ENCODE measurements at regions not wholly inside any gene's neighbourhood (a gene's known extent, or its start where the extent isn't known, plus 50 kb on each side); places are given as distances from the start of the nearest gene placed in this dataset.

GRCh38 chr18:47686806-47687205, 243.7 kb downstream of the SMAD2 start:
- intact Hi-C loops (cut with DNase I) = no loop called here
- H3K36me3 ChIP-seq = no peaks in the 10 kb centered on the region
- H3K27ac ChIP-seq = no peak overlapping the region
- TF ChIP-seq CTCF (IDR thresholded peaks at IDR 0.05) = no peak
- no peaks in the 10 kb centered on the region for H3K27me3 ChIP-seq
- ATAC-seq = no peak
- no peak overlapping the region for H3K4me3 ChIP-seq
- no peak for DNase-seq
- WGBS, 2 donors = 71 to 87% methylated on average over 2 of the region's 2 CpGs
- no peak for FAIRE-seq
- H3K9me3 ChIP-seq = no peaks in the 10 kb centered on the region
- H3K4me1 ChIP-seq = no peaks in the 10 kb centered on the region

GRCh38 chr18:47683774-47684173, 246.7 kb downstream of the SMAD2 start:
- no peak for FAIRE-seq
- intact Hi-C loops (cut with DNase I) = no loop called here
- no peaks in the 10 kb centered on the region for H3K27me3 ChIP-seq
- no peaks in the 10 kb centered on the region for H3K36me3 ChIP-seq
- H3K27ac ChIP-seq = no peak overlapping the region
- no peak overlapping the region for H3K4me3 ChIP-seq
- H3K9me3 ChIP-seq = no peaks in the 10 kb centered on the region
- H3K4me1 ChIP-seq = no peaks in the 10 kb centered on the region
- no peak for ATAC-seq
- DNase-seq = no peak
- no peak for TF ChIP-seq CTCF (IDR thresholded peaks at IDR 0.05)

GRCh38 chr18:47682876-47683275, 247.6 kb downstream of the SMAD2 start:
- no peak for TF ChIP-seq CTCF (IDR thresholded peaks at IDR 0.05)
- WGBS, 2 donors = 34 to 52% methylated on average over 3 of the region's 3 CpGs
- Histone ChIP-seq H3K27ac (no peak overlapping the region), H3K9me3 (no peaks in the 10 kb centered on the region), H3K4me3 (no peak overlapping the region), H3K4me1 (no peaks in the 10 kb centered on the region), H3K36me3 (no peaks in the 10 kb centered on the region), H3K27me3 (no peaks in the 10 kb centered on the region)
- DNase-seq (no peak), ATAC-seq (no peak), FAIRE-seq (no peak)
- intact Hi-C loops (cut with DNase I) = no loop called here

- Histone ChIP-seq H3K9me3 (no peaks in the 10 kb centered on the region), H3K4me3 (no peak overlapping the region), H3K4me1 (no peaks in the 10 kb centered on the region), H3K36me3 (no peaks in the 10 kb centered on the region), H3K27ac (no peak overlapping the region), H3K27me3 (no peaks in the 10 kb centered on the region)
- ATAC-seq (no peak), DNase-seq (no peak), FAIRE-seq (no peak)
- 83 to 100% methylated on average over 1 of the region's 1 CpG for WGBS, 2 donors
- no peak for TF ChIP-seq CTCF (IDR thresholded peaks at IDR 0.05)
- intact Hi-C loops (cut with DNase I) = no loop called here
Observed at GRCh38 chr18:47680488-47680887, 250.0 kb downstream of the SMAD2 start.

- intact Hi-C loops (cut with DNase I) = no loop called here
- H3K36me3 ChIP-seq = no peaks in the 10 kb centered on the region
- no peak overlapping the region for H3K4me3 ChIP-seq
- FAIRE-seq (no peak), DNase-seq (no peak), ATAC-seq (no peak)
- no peak for TF ChIP-seq CTCF (IDR thresholded peaks at IDR 0.05)
- no peaks in the 10 kb centered on the region for H3K9me3 ChIP-seq
- no peaks in the 10 kb centered on the region for H3K4me1 ChIP-seq
- WGBS, 2 donors = 81 to 90% methylated on average over 2 of the region's 2 CpGs
- H3K27me3 ChIP-seq = no peaks in the 10 kb centered on the region
- no peak overlapping the region for H3K27ac ChIP-seq
Observed at GRCh38 chr18:47679864-47680263, 250.6 kb downstream of the SMAD2 start.
